ENCODE measurements at regions not wholly inside any gene's neighbourhood (a gene's known extent, or its start where the extent isn't known, plus 50 kb on each side); places are given as distances from the start of the nearest gene placed in this dataset.

- H3K36me3 ChIP-seq (ENCODE audit: insufficient read depth, low read length), result no peaks in the 10 kb centered on the region
- H3K4me1 ChIP-seq (ENCODE audit: control insufficient read depth, insufficient read depth, low read length), result no peaks in the 10 kb centered on the region
- no peak overlapping the region for H3K4me2 ChIP-seq (ENCODE audit: low read length)
- H3K9me3 ChIP-seq (replicated peaks; ENCODE audit: low read length), result no peaks in the 10 kb centered on the region
- H3K9ac ChIP-seq (ENCODE audit: low read depth, low read length), result no peak overlapping the region
- no peak overlapping the region for H3K4me3 ChIP-seq (ENCODE audit: low read length)
- no peaks in the 10 kb centered on the region for H3K27me3 ChIP-seq (ENCODE audit: control insufficient read depth, insufficient read depth, low read length)
Measured at GRCh38 chr3:152729906-152730305, 105.0 kb upstream of the P2RY1 start.

DNA sequence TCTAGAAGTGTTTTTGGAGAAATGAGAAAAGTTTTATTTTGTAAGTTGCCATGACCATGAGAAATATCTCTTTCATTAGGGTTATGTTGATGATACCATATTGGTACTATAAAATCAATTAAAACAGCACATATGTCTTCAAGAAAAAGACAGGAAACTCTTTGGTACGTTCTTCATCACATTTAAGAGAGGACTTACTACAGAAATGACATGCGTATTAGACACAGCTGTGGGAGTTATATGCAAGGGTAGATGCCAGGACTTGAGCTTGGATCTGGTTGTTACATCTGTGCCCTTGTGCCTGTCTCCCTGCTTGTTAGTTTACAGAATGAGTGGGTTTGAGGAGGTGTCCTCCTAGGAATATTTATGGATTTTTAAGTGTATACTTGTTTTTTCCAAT, 103.4 kb upstream of the P2RY1 start:
- Histone ChIP-seq H3K4me1 (ENCODE audit: control insufficient read depth, insufficient read depth, low read length) (no peaks in the 10 kb centered on the region), H3K36me3 (ENCODE audit: insufficient read depth, low read length) (no peaks in the 10 kb centered on the region), H3K27me3 (ENCODE audit: control insufficient read depth, insufficient read depth, low read length) (no peaks in the 10 kb centered on the region), H3K4me2 (ENCODE audit: low read length) (no peak overlapping the region), H3K4me3 (ENCODE audit: low read length) (no peak overlapping the region), H3K9ac (ENCODE audit: low read depth, low read length) (no peak overlapping the region), H3K9me3 (replicated peaks; ENCODE audit: low read length) (no peaks in the 10 kb centered on the region)

DNA sequence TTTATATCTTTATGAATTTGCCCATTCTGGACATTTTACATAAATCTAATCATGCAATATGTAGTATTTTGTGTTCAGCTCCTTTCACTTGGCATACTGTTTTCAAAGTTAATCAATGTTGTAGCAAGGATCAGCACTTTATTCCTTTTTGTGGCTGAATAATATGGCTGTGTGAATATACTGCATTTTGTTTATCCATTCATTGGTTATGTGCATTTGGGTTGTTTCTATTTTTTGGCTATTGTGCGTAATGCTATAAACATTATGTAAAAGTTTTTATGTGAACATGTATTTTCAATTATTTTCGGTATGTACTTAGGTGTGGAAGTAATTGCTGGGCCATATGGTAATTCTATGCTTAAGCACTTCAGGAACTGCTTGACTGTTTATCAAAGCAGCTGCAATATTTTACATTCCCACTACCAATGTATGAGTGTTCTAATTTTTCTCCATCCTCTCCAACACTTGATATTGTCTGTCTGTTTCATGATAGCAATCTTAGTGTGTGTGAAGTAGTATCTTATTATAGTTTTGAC, 101.3 kb upstream of the P2RY1 start:
- Histone ChIP-seq H3K4me2 (ENCODE audit: low read length) (no peak overlapping the region), H3K27me3 (ENCODE audit: control insufficient read depth, insufficient read depth, low read length) (no peaks in the 10 kb centered on the region)

GRCh38 chr3:152737021-152737908, 97.7 kb upstream of the P2RY1 start:
- Histone ChIP-seq H3K9me3 (replicated peaks; ENCODE audit: low read length) (no peaks in the 10 kb centered on the region), H3K4me2 (ENCODE audit: low read length) (no peak overlapping the region), H3K4me1 (ENCODE audit: control insufficient read depth, insufficient read depth, low read length) (no peaks in the 10 kb centered on the region), H3K4me3 (ENCODE audit: low read length) (no peak overlapping the region), H3K36me3 (ENCODE audit: insufficient read depth, low read length) (no peaks in the 10 kb centered on the region), H3K27me3 (ENCODE audit: control insufficient read depth, insufficient read depth, low read length) (no peaks in the 10 kb centered on the region), H3K9ac (ENCODE audit: low read depth, low read length) (no peak overlapping the region)

More for the DNA sequence above, 101.3 kb upstream of the P2RY1 start:
- Histone ChIP-seq H3K9ac (ENCODE audit: low read depth, low read length) (no peak overlapping the region), H3K4me1 (ENCODE audit: control insufficient read depth, insufficient read depth, low read length) (no peaks in the 10 kb centered on the region), H3K4me3 (ENCODE audit: low read length) (no peak overlapping the region), H3K9me3 (replicated peaks; ENCODE audit: low read length) (no peaks in the 10 kb centered on the region), H3K36me3 (ENCODE audit: insufficient read depth, low read length) (no peaks in the 10 kb centered on the region)

DNA sequence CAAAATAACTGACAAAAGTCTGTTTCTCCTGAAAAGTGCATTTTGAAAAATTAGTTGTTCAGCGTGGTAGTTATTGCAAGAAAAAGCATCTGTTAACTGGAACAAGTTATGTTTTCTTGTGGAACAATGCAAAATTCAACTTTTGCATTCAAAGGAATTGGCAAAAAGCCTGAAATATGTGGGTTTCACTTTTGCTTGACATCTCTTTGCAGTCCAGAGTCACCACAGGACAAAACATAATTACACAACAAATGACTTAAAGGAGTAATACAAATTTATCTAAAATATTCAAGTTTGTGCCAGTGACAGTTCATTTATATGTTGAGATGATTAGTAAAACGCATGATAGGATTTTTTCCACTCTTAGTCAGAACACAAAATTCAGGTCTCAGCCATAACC, 96.3 kb upstream of the P2RY1 start:
- Histone ChIP-seq H3K9ac (ENCODE audit: low read depth, low read length) (no peak overlapping the region), H3K4me2 (ENCODE audit: low read length) (no peak overlapping the region), H3K27me3 (ENCODE audit: control insufficient read depth, insufficient read depth, low read length) (no peaks in the 10 kb centered on the region), H3K9me3 (replicated peaks; ENCODE audit: low read length) (no peaks in the 10 kb centered on the region), H3K4me3 (ENCODE audit: low read length) (no peak overlapping the region), H3K36me3 (ENCODE audit: insufficient read depth, low read length) (no peaks in the 10 kb centered on the region), H3K4me1 (ENCODE audit: control insufficient read depth, insufficient read depth, low read length) (no peaks in the 10 kb centered on the region)

- no peak overlapping the region for H3K4me3 ChIP-seq (ENCODE audit: low read length)
- H3K4me1 ChIP-seq (ENCODE audit: control insufficient read depth, insufficient read depth, low read length), result no peaks in the 10 kb centered on the region
- H3K4me2 ChIP-seq (ENCODE audit: low read length), result no peak overlapping the region
- no peaks in the 10 kb centered on the region for H3K36me3 ChIP-seq (ENCODE audit: insufficient read depth, low read length)
- H3K27me3 ChIP-seq (ENCODE audit: control insufficient read depth, insufficient read depth, low read length), result no peaks in the 10 kb centered on the region
- no peaks in the 10 kb centered on the region for H3K9me3 ChIP-seq (replicated peaks; ENCODE audit: low read length)
- H3K9ac ChIP-seq (ENCODE audit: low read depth, low read length), result no peak overlapping the region
Measured at GRCh38 chr3:152742368-152743347, 92.3 kb upstream of the P2RY1 start.

DNA sequence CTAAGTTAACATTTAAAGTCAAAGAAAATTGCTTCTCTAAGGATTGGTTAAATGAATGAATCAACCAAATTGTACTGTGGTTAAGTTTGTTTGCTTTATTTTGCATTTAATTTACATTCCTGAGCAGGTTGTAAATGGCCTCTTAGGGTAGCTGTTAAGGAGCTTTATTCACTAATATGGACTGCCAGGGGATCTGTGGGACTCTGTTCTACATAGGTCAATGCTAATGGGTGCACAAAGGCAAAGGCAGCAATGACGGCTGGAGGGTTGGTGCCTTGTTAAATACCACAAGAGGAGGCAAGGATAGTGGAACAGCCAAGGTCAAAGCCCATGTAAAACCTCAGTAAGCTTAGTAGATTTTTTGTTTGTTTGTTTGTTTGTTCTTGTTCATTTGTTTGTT, 89.3 kb upstream of the P2RY1 start:
- no peaks in the 10 kb centered on the region for H3K9me3 ChIP-seq (replicated peaks; ENCODE audit: low read length)
- no peak overlapping the region for H3K4me2 ChIP-seq (ENCODE audit: low read length)
- no peaks in the 10 kb centered on the region for H3K27me3 ChIP-seq (ENCODE audit: control insufficient read depth, insufficient read depth, low read length)

DNA sequence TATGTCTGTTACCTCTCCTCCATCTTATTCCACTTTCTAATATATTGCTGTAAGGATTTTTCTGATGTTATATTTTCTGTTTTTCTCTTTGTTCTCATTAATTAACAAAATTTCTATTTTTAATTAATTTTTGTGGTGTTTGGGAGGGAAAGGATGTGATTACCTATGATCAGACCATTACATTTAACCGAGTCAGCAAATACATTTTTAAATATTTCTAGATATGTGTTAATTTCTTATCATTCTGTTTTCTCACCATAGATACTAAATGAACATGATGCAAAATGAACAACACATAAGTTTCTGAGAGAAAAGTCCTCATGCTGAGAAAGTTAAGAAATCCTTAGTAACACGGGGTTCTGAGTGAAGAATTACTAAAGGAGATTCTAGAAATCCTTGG, 80.6 kb upstream of the P2RY1 start:
- Histone ChIP-seq H3K4me1 (ENCODE audit: control insufficient read depth, insufficient read depth, low read length) (no peaks in the 10 kb centered on the region), H3K4me2 (ENCODE audit: low read length) (no peak overlapping the region), H3K36me3 (ENCODE audit: insufficient read depth, low read length) (no peaks in the 10 kb centered on the region), H3K4me3 (ENCODE audit: low read length) (no peak overlapping the region), H3K27me3 (ENCODE audit: control insufficient read depth, insufficient read depth, low read length) (no peaks in the 10 kb centered on the region), H3K9ac (ENCODE audit: low read depth, low read length) (no peak overlapping the region), H3K9me3 (replicated peaks; ENCODE audit: low read length) (no peaks in the 10 kb centered on the region)

More for the DNA sequence above, 89.3 kb upstream of the P2RY1 start:
- no peak overlapping the region for H3K4me3 ChIP-seq (ENCODE audit: low read length)
- no peaks in the 10 kb centered on the region for H3K36me3 ChIP-seq (ENCODE audit: insufficient read depth, low read length)
- no peak overlapping the region for H3K9ac ChIP-seq (ENCODE audit: low read depth, low read length)
- H3K4me1 ChIP-seq (ENCODE audit: control insufficient read depth, insufficient read depth, low read length), result no peaks in the 10 kb centered on the region

DNA sequence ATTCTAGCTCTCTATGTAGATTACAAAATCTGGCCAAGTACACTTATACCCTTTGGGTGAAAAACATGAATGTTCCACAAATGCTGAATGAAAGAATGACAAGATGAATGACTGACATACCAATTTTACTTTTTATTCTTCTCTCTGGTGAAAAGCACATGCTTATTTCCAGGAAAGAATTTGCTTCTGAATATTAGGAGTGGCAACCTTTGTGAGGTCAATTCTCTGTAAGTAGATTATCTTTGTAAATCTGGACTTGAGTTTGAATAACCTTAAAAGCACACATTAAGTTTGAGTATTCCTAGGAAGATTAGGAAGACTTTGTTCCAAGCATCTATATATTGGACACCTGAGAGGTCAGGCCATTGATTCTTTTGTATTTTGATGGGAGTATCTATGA, 78.1 kb upstream of the P2RY1 start:
- no peak overlapping the region for H3K4me2 ChIP-seq (ENCODE audit: low read length)
- no peaks in the 10 kb centered on the region for H3K4me1 ChIP-seq (ENCODE audit: control insufficient read depth, insufficient read depth, low read length)
- H3K27me3 ChIP-seq (ENCODE audit: control insufficient read depth, insufficient read depth, low read length), result no peaks in the 10 kb centered on the region
- H3K36me3 ChIP-seq (ENCODE audit: insufficient read depth, low read length), result no peaks in the 10 kb centered on the region
- no peak overlapping the region for H3K4me3 ChIP-seq (ENCODE audit: low read length)
- H3K9ac ChIP-seq (ENCODE audit: low read depth, low read length), result no peak overlapping the region
- no peaks in the 10 kb centered on the region for H3K9me3 ChIP-seq (replicated peaks; ENCODE audit: low read length)

- no peaks in the 10 kb centered on the region for H3K36me3 ChIP-seq (ENCODE audit: insufficient read depth, low read length)
Measured at GRCh38 chr3:152760024-152760563, 74.8 kb upstream of the P2RY1 start.

GRCh38 chr3:152760591-152760990, 74.3 kb upstream of the P2RY1 start:
- H3K27me3 ChIP-seq (ENCODE audit: control insufficient read depth, insufficient read depth, low read length), result no peaks in the 10 kb centered on the region
- H3K4me2 ChIP-seq (ENCODE audit: low read length), result no peak overlapping the region
- no peak overlapping the region for H3K4me3 ChIP-seq (ENCODE audit: low read length)
- no peaks in the 10 kb centered on the region for H3K36me3 ChIP-seq (ENCODE audit: insufficient read depth, low read length)
- no peak overlapping the region for H3K9ac ChIP-seq (ENCODE audit: low read depth, low read length)
- no peaks in the 10 kb centered on the region for H3K9me3 ChIP-seq (replicated peaks; ENCODE audit: low read length)
- H3K4me1 ChIP-seq (ENCODE audit: control insufficient read depth, insufficient read depth, low read length), result no peaks in the 10 kb centered on the region

More at GRCh38 chr3:152760024-152760563, 74.8 kb upstream of the P2RY1 start:
- no peaks in the 10 kb centered on the region for H3K9me3 ChIP-seq (replicated peaks; ENCODE audit: low read length)
- H3K4me2 ChIP-seq (ENCODE audit: low read length), result no peak overlapping the region
- H3K9ac ChIP-seq (ENCODE audit: low read depth, low read length), result no peak overlapping the region
- no peak overlapping the region for H3K4me3 ChIP-seq (ENCODE audit: low read length)
- H3K27me3 ChIP-seq (ENCODE audit: control insufficient read depth, insufficient read depth, low read length), result no peaks in the 10 kb centered on the region
- H3K4me1 ChIP-seq (ENCODE audit: control insufficient read depth, insufficient read depth, low read length), result no peaks in the 10 kb centered on the region

Measured in skeletal muscle satellite cell (primary cell).